GM13976 (cell line): ENCODE measurements at regions not wholly inside any gene's neighbourhood (a gene's known extent, or its start where the extent isn't known, plus 50 kb on each side); places are given as distances from the start of the nearest gene placed in this dataset.

Experiments
- DNase-seq: peaks from one replicate; pipeline ENCODE4 v3.0.0; 2012; ENCODE audit warnings: low spot score
- CTCF ChIP-seq: IDR thresholded peaks from 2 replicates; pipeline ENCODE4 v1.5.1; 2012; ENCODE audit warnings: borderline replicate concordance, mild to moderate bottlenecking; ENCODE audit not compliant: insufficient read depth; ENCODE audit errors: extremely low read depth, missing control alignments, control extremely low read depth
- in situ Hi-C: fragments of 300-500 bp; cut with MboI; formaldehyde crosslinking; loops from one replicate; pipeline ENCODE4 v1.12.0; 2022; ENCODE audit warnings: low sequenced_read_pairs, mixed read lengths, inconsistent platforms; ENCODE audit not compliant: unreplicated experiment

- no peak for DNase-seq
- TF ChIP-seq CTCF: no peak
- in situ Hi-C loops: no loop called here
These were observed 95.4 kb downstream of the RMI2 start for GRCh38 chr16:11440657-11441012.

GRCh38 chr16:11445486-11445885 is 100.2 kb downstream of the RMI2 start:
- no peak for DNase-seq
- TF ChIP-seq CTCF: no peak
- in situ Hi-C loops: no loop called here

GRCh38 chr16:11446566-11447119 is 101.4 kb downstream of the RMI2 start:
- in situ Hi-C loops: no loop called here
- TF ChIP-seq CTCF: no peak
- DNase-seq: no peak

DNA sequence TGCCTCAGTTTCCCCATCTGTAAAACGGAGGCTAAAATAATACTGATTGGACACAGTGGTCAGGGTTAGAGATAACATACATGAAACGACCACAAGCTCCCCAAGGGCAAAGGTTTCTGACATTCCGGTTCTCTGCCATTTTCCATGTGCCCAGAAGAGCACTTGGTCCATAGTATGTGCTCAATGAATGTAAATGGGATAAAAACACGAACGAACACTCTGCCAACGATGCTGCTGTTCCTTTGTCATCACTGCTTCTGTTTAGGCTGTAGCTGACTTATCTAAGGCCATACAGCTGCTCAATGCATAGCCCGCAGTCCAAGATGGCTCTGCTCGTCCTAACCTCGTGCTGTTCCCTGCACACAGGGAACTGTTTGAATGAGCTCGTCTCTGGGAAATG is 102.0 kb downstream of the RMI2 start:
- in situ Hi-C loops: no loop called here
- no peak for DNase-seq
- no peak for TF ChIP-seq CTCF

DNA sequence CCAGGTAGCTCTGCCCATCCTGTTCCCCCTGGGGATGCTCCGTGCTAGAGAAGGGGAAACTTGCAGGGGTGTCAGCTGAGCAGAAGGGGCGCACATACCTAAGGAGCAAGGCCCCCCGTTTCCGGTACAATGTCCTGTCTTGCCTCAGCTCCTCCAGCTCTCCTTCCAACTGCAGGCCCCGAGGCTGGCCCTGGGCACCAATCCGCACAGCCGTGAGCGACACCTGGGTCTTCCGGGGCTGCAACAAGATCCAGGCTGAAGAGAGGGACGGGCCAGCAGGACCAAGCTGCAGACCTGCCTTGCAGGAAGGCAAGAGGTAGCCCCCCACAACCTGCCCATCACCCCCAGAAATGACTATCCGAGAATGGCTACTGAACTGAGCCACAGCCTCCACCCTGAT is 102.6 kb downstream of the RMI2 start:
- DNase-seq: no peak
- TF ChIP-seq CTCF: no peak
- in situ Hi-C loops: no loop called here

DNA sequence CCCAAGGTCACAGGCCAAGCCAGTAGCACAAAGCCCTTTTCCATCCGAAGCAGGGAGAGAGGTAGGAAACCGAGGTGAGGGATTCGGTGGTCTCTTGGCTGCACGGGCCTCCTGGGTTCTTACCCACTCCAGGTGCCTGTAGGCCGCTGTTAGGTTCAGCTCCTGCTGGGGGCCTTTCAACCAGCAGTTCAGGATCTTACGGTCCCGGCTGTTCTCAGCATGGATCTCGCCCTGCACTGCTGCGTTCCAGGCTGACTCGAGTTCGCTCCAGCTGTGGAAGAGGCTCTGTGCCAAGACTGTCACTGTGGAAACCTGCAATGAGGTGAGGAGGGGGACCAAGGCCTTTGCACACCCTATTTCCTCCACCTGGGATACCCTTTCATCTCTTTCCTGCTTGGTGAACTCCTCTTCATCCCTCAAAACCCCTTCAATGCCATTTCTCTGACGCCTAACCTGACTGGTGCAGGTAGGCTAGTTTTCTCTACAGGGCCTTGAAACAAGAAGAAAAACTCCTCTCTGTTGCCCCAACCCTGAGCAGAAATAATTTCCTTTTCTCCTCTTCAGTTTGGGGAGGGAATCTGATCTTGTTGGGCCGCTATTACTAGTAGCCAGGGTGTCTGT is 103.6 kb downstream of the RMI2 start:
- TF ChIP-seq CTCF: no peak
- in situ Hi-C loops: no loop called here
- no peak for DNase-seq
